Panc1 (cell line): ENCODE measurements at regions not wholly inside any gene's neighbourhood (a gene's known extent, or its start where the extent isn't known, plus 50 kb on each side); places are given as distances from the start of the nearest gene placed in this dataset.

Experiments used
- ATAC-seq: fragments of 200-7000 bp; cut with Tn5 transposase; 2 replicates; pipeline ENCODE4 v1.9.1; 2020; ENCODE audit warnings: mild to moderate bottlenecking, moderate library complexity
- BruUV-seq: library from RNA; stranded (reverse); fragments of 400-500 nt; replicated peaks from 2 replicates; lab custom pipeline; 2021; lab: Mats Ljungman, UMichigan
- CTCF ChIA-PET: fragments of 300-600 bp; sonication (Branson Sonifier 250); formaldehyde crosslinking; loops from one replicate; lab custom pipeline; 2022; ENCODE audit warnings: antibody characterized with exemption; lab: Charles Lee
- POLR2A ChIA-PET: fragments of 300-600 bp; sonication (Branson Sonifier 250); formaldehyde crosslinking; loops from one replicate; lab custom pipeline; 2022; ENCODE audit warnings: antibody characterized with exemption; lab: Charles Lee
- DNase-seq: peaks from one replicate; pipeline ENCODE4 v3.0.0-alpha.2; 2010; ENCODE audit warnings: low read depth, low spot score
- H3K27ac ChIP-seq: 2 replicates; pipeline ENCODE4 v1.5.1; 2011; ENCODE audit warnings: mild to moderate bottlenecking, low read length, inconsistent platforms
- H3K27me3 ChIP-seq: fragments of 200-500 bp; sonication (Bioruptor generic); 2 replicates; pipeline ENCODE4 v1.6.0; 2014; ENCODE audit warnings: low read length, inconsistent platforms; ENCODE audit not compliant: control insufficient read depth, insufficient read depth
- H3K36me3 ChIP-seq: fragments of 200-500 bp; sonication (Bioruptor generic); 2 replicates; pipeline ENCODE4 v1.5.1; 2014; ENCODE audit warnings: inconsistent platforms, mild to moderate bottlenecking, low read length, moderate library complexity; ENCODE audit not compliant: control insufficient read depth, insufficient read depth
- H3K4me1 ChIP-seq: 2 replicates; pipeline ENCODE4 v1.5.1; 2011; ENCODE audit warnings: inconsistent platforms, mild to moderate bottlenecking, low read length, moderate library complexity; ENCODE audit not compliant: control insufficient read depth, insufficient read depth
- H3K4me3 ChIP-seq, 2 experiments: 2 replicates each; pipeline ENCODE4 v1.5.1; 2011 to 2012; ENCODE audit warnings: low read depth in 2 of 2, low read length in 2 of 2, mild to moderate bottlenecking in 2 of 2, inconsistent platforms in 1 of 2, moderate library complexity in 1 of 2
- H3K9me3 ChIP-seq: fragments of 200-500 bp; sonication (Bioruptor generic); 2 replicates; pipeline ENCODE4 v1.5.1; 2014; ENCODE audit warnings: low read depth, mild to moderate bottlenecking, inconsistent platforms, low read length, moderate library complexity; ENCODE audit not compliant: control insufficient read depth, insufficient read depth
- POLR2AphosphoS5 ChIP-seq: IDR thresholded peaks from 2 replicates; pipeline ENCODE4 v1.6.1; 2012; ENCODE audit warnings: mild to moderate bottlenecking, low read depth, low read length, moderate library complexity
- REST ChIP-seq, 2 experiments: IDR thresholded peaks; 2 replicates each; pipeline ENCODE4 v1.6.1; 2011 to 2012; ENCODE audit warnings: low read depth in 2 of 2, control low read depth in 1 of 2, low read length in 1 of 2, mild to moderate bottlenecking in 1 of 2, moderate library complexity in 1 of 2; ENCODE audit not compliant: insufficient read depth in 1 of 2
- SIN3A ChIP-seq: IDR thresholded peaks from 2 replicates; pipeline ENCODE4 v1.6.1; 2012; ENCODE audit warnings: low read depth, mild to moderate bottlenecking, low read length, moderate library complexity, borderline replicate concordance; ENCODE audit not compliant: insufficient read depth
- TCF7L2 ChIP-seq: IDR thresholded peaks from 2 replicates; pipeline ENCODE4 v1.6.1; 2011; ENCODE audit warnings: mild to moderate bottlenecking, low read depth, low read length, inconsistent platforms
- in situ Hi-C: cut with HindIII; loops from 2 replicates; pipeline ENCODE4 v1.10.0; 2016; ENCODE audit warnings: low sequenced_read_pairs, low pct_unique_long_range_greater_than_20kb
- intact Hi-C: fragments of 100-400 bp; cut with micrococcal nuclease; formaldehyde crosslinking; loops from one replicate; pipeline ENCODE4 v1.10.0; 2022; ENCODE audit not compliant: unreplicated experiment
- TF ChIP-seq, protein P1 (sequence below): fragments of 450-650 bp; IDR thresholded peaks from 2 replicates; pipeline ENCODE4 v1.5.1; 2017; ENCODE audit warnings: mild to moderate bottlenecking

GRCh38 chr5:68010740-68011139, 204.8 kb upstream of the PIK3R1 start:
- no peak overlapping the region for H3K27ac ChIP-seq
- H3K9me3 ChIP-seq, result no peaks in the 10 kb centered on the region
- ChIA-PET CTCF (no interaction called here), POLR2A (no interaction called here)
- no peaks in the 10 kb centered on the region for H3K36me3 ChIP-seq
- intact Hi-C loops, result no loop called here
- DNase-seq (no peak), ATAC-seq (no peak)
- BruUV-seq, result no TSS peak
- no peak for TF ChIP-seq SIN3A
- TF ChIP-seq POLR2AphosphoS5, result no peak
- no peak for TF ChIP-seq TCF7L2
- TF ChIP-seq, protein P1, sequence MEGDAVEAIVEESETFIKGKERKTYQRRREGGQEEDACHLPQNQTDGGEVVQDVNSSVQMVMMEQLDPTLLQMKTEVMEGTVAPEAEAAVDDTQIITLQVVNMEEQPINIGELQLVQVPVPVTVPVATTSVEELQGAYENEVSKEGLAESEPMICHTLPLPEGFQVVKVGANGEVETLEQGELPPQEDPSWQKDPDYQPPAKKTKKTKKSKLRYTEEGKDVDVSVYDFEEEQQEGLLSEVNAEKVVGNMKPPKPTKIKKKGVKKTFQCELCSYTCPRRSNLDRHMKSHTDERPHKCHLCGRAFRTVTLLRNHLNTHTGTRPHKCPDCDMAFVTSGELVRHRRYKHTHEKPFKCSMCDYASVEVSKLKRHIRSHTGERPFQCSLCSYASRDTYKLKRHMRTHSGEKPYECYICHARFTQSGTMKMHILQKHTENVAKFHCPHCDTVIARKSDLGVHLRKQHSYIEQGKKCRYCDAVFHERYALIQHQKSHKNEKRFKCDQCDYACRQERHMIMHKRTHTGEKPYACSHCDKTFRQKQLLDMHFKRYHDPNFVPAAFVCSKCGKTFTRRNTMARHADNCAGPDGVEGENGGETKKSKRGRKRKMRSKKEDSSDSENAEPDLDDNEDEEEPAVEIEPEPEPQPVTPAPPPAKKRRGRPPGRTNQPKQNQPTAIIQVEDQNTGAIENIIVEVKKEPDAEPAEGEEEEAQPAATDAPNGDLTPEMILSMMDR, result no peak
- no peak for TF ChIP-seq REST (IDR thresholded peaks at IDR 0.05; ENCODE audit: insufficient read depth in 1 of 2, low read depth in 2 of 2, low read length in 1 of 2)
- H3K27me3 ChIP-seq, result no peaks in the 10 kb centered on the region
- H3K4me1 ChIP-seq, result no peaks in the 10 kb centered on the region
- H3K4me3 ChIP-seq, result no peak overlapping the region
- in situ Hi-C loops, result no loop called here

DNA sequence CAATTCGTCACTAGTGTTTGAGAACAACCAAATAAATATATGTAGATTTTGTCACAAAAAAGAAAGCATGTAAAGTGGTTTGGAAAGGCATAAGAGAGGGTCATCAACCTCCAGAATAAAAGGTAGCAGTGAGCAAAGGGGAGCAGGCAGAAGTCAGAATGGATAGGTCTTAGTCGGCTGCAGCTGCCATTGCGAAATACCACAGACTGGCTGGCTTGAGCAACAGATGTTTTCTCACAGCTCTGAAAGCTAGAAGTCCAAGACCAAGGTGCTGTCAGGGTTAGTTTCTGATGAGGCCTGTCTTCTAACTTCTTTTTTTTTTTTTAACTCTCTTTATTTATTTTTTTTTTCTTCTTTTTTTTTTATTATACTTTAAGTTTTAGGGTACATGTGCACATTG, 208.1 kb upstream of the PIK3R1 start:
- no peak for ATAC-seq
- POLR2A ChIA-PET, result no interaction called here
- H3K9me3 ChIP-seq, result no peaks in the 10 kb centered on the region
- no peak for TF ChIP-seq TCF7L2
- no peak for TF ChIP-seq SIN3A
- no peak for TF ChIP-seq POLR2AphosphoS5
- no peak for TF ChIP-seq REST (IDR thresholded peaks at IDR 0.05; ENCODE audit: insufficient read depth in 1 of 2, low read depth in 2 of 2, low read length in 1 of 2)
- no peak for DNase-seq
- CTCF ChIA-PET, result no interaction called here
- intact Hi-C loops, result no loop called here
- in situ Hi-C loops, result no loop called here
- H3K4me1 ChIP-seq, result no peaks in the 10 kb centered on the region
- H3K27me3 ChIP-seq, result no peaks in the 10 kb centered on the region
- no peak overlapping the region for H3K27ac ChIP-seq
- BruUV-seq, result no TSS peak
- no peak overlapping the region for H3K4me3 ChIP-seq
- H3K36me3 ChIP-seq, result no peaks in the 10 kb centered on the region
